ENCODE measurements at regions not wholly inside any gene's neighbourhood (a gene's known extent, or its start where the extent isn't known, plus 50 kb on each side); places are given as distances from the start of the nearest gene placed in this dataset.

DNA sequence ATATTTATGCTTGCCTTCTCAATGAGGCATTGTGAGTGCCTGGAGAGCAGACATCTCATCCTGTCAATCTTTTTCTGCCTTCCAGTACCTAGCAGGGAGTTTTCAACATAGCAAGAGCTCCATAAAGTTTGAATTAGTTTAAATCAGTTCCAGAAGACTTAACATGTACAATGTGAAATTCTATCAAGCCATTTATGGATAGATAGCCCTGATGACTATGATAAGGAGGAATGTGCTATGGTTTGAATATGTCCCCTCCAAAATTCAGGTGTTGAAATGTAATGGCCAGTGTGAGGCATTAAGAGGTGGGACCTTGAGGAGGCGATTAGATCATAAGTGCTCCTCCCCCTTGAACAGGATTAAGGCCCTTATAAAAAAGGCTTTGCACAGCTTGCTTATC, 306.9 kb upstream of the SMARCA2 start:
- DNase-seq (no peak), ATAC-seq (no peak)
- intact Hi-C loops (cut with micrococcal nuclease), result no loop called here

- DNase-seq (no peak), ATAC-seq (no peak)
- intact Hi-C loops (cut with micrococcal nuclease), result no loop called here
Measured at GRCh38 chr9:1709347-1709746, 305.8 kb upstream of the SMARCA2 start.

DNA sequence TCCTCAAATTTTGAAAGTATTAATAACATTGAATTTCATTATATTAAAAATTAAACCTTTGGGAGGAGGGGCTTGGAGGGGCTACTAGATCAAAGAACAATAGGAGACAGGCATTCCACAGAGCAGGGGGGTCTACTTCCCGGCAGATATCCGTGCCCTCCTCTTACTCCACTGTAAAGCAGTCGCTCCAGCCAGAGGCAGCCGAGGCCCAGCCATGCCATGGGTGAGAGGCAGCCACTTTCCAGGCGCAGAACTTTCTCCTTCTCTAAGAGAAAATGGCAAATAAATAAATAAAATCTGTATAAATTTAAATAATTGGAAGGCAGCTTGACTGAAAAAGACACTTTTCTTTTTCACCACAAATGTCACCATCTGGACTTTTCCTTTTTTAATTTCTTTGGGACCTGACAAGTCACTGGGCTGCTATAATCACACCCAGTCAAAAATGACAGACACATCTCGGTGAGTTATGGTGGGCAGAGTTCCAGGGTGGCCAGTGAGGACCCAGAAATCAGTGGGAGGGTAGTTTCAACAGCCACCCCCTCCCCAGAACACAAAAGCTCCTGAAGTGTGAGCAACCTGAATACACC, 302.2 kb upstream of the SMARCA2 start:
- no peak for ATAC-seq
- intact Hi-C loops (cut with micrococcal nuclease), result no loop called here

DNA sequence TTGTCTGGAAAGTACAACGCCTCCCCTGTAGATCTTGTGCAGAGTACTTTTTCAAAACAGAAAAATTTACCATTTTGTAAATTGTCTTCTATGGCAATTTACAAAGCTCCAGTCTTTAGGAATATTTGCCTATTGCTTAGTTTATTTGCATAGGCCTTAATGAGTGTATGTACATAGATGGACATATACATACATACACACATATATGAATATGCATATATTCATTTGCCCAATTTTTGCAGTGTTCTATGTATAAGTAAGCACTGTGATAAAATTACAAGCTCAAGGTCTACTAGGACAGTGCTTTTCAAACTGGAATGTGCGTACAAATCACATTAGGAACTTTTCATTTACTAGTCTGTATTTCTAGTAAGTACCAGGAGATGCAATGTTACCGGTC, 301.3 kb upstream of the SMARCA2 start:
- DNase-seq (no peak), ATAC-seq (no peak)
- intact Hi-C loops (cut with micrococcal nuclease), result no loop called here

More for the DNA sequence above, 302.2 kb upstream of the SMARCA2 start:
- no peak for DNase-seq

DNA sequence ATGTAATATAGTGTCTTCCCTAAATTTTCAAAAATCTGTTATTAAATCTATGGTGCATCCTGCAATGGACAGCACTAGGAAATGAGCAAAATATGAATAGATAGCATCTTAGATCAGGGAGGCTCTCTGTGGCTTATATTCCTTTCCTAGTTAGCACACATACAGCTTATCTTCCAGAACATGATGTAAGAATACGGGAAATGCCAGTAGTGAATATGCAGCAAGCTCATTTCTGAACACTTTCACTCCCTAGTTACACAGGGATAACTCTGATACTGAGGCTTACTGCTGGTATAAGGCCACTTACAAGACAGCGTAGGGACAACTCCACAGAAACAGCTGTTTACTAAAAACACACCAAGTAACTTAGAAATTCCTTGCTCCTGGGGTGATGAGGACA, 297.3 kb upstream of the SMARCA2 start:
- ATAC-seq (no peak), DNase-seq (no peak)
- intact Hi-C loops (cut with micrococcal nuclease), result no loop called here

- intact Hi-C loops (cut with micrococcal nuclease), result no loop called here
- DNase-seq (no peak), ATAC-seq (no peak)
Measured at GRCh38 chr9:1718836-1719235, 296.3 kb upstream of the SMARCA2 start.

DNA sequence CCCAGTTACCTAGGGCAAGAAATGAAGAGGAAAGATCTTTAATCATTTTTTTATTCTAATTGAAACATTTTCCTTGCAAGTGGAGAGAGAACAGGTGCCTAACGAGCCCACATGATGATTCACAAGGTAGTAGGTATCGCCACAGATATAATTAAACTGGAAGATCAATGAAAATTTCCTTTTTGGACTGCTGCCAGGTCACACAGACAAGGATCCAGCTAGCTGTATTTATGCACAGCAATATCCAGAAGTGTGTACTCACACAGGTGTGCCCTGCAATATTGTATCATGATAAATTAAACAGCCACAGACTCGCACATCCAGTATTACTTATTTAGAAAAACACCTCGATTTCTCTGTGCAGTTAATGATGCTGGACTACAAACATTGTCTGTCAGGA, 294.0 kb upstream of the SMARCA2 start:
- ATAC-seq, result no peak
- intact Hi-C loops (cut with micrococcal nuclease), result no loop called here

DNA sequence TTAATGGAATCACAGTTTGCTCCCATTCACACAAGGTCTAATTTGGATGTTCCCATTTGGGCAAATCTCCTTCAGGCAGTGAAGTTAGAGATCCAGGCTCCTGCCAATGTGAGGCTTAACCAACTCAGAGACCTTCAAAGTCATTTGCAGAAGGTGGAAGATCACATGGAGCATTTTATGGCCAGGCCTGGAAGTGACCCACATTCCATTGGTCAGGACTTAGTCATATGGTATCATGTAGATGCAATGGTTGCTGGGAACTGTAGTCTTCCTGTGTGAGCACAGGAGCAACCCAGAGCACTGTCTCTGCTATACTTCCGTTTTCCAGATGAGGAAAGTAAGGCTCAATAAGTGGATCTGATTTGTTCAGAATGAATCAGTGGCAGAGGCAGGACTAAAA, 292.7 kb upstream of the SMARCA2 start:
- ATAC-seq (no peak), DNase-seq (no peak)
- intact Hi-C loops (cut with micrococcal nuclease), result no loop called here

More for the DNA sequence above, 294.0 kb upstream of the SMARCA2 start:
- DNase-seq, result no peak

- intact Hi-C loops (cut with micrococcal nuclease), result no loop called here
Measured at GRCh38 chr9:1723522-1724015, 291.6 kb upstream of the SMARCA2 start.

GRCh38 chr9:1726993-1727759, 288.0 kb upstream of the SMARCA2 start:
- DNase-seq, result no peak
- no peak for ATAC-seq
- intact Hi-C loops (cut with micrococcal nuclease), result no loop called here

More at GRCh38 chr9:1723522-1724015, 291.6 kb upstream of the SMARCA2 start:
- ATAC-seq, result no peak
- DNase-seq, result no peak

DNA sequence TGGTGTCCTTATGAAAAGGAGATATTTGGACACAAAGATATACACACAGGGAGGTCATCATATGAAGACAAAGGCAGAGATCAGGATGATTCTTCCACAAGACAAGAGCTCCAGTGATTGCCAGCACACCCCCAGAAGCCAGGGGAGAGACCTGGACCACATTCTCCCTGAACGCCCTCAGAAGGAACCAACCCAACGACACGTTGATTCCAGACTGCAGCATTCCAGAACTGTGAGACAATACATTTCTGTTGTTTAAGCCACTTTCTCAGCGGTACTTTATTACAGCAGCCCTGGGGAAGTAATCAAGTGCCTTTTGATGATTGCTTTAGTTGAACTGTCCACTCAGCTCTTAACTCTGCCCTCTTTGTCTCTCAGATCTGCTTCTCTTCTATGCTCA, 285.5 kb upstream of the SMARCA2 start:
- ATAC-seq (no peak), DNase-seq (no peak)
- intact Hi-C loops (cut with micrococcal nuclease), result no loop called here

GRCh38 chr9:1732670-1733069, 282.5 kb upstream of the SMARCA2 start:
- ATAC-seq, result no peak
- DNase-seq, result no peak
- intact Hi-C loops (cut with micrococcal nuclease), result no loop called here

GRCh38 chr9:1738511-1739100, 276.5 kb upstream of the SMARCA2 start:
- intact Hi-C loops (cut with micrococcal nuclease), result no loop called here
- ATAC-seq, result no peak
- no peak for DNase-seq

GRCh38 chr9:1743121-1743960, 271.8 kb upstream of the SMARCA2 start:
- intact Hi-C loops (cut with micrococcal nuclease), result no loop called here
- DNase-seq (no peak), ATAC-seq (no peak)

DNA sequence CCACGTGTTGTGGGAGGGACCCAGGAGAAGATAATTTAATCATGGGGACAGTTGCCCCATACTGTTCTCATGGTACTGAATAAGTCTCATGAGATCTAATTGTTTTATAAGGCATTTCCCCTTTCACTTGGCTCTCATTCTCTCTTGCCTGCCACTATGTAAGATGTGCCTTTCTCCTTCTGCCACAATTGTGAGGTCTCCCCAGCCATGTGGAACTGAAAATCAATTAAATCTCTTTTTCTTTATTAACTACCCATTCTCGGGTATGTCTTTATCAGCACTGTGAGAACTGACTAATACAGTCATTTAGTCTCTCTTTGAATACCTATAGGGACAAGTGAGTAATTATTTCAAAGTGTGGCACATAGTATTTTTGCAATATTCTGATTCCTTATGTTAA, 269.2 kb upstream of the SMARCA2 start:
- no peak for DNase-seq
- no peak for ATAC-seq
- intact Hi-C loops (cut with micrococcal nuclease), result no loop called here

- intact Hi-C loops (cut with micrococcal nuclease), result no loop called here
- DNase-seq (no peak), ATAC-seq (no peak)
Measured at GRCh38 chr9:1747417-1747967, 267.7 kb upstream of the SMARCA2 start.

DNA sequence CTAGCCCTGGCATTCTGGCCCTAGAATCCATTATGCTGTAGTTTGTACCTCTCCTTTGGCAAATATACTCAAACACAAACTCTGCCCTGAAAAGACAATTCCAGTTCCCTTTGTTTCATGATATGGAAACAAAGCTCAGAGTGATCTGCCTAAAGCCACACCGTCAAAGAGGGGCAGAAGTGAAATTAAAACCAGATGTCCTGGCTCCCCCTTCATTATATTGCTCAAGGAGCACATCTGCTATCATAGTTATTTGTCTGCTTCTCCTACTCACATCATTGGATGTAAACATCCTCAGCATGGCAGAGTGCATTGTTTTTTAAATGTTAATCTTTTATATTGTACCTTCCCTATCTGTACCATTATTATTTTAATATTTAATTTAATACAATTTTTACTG, 266.7 kb upstream of the SMARCA2 start:
- ATAC-seq, result no peak
- intact Hi-C loops (cut with micrococcal nuclease), result no loop called here
- DNase-seq, result no peak

- DNase-seq, result no peak
- ATAC-seq, result no peak
- intact Hi-C loops (cut with micrococcal nuclease), result no loop called here
Measured at GRCh38 chr9:1757186-1757585, 258.0 kb upstream of the SMARCA2 start.

GRCh38 chr9:1759009-1759408, 256.1 kb upstream of the SMARCA2 start:
- ATAC-seq (peak; percentile 28), DNase-seq (no peak)
- intact Hi-C loops (cut with micrococcal nuclease), result no loop called here
